ENCODE measurements at regions not wholly inside any gene's neighbourhood (a gene's known extent, or its start where the extent isn't known, plus 50 kb on each side); places are given as distances from the start of the nearest gene placed in this dataset.

- TF ChIP-seq POLR2A (IDR thresholded peaks at IDR 0.05) (no peak), CTCF (IDR thresholded peaks at IDR 0.05) (no peak)
Observed at GRCh38 chr1:47616036-47616435, 178.2 kb downstream of the FOXD2 start.
